Hematopoietic multipotent progenitor cell treated with erythropoietin and hydrocortisone succinate and interleukin-3 and kit ligand, for 15 days (in vitro differentiated cells): ENCODE measurements at regions not wholly inside any gene's neighbourhood (a gene's known extent, or its start where the extent isn't known, plus 50 kb on each side); places are given as distances from the start of the nearest gene placed in this dataset.
"Not testable (repeated sequence)": the region's sequence is repeated elsewhere in the genome, so short reads cannot be mapped to it uniquely, and the experiment has no call there.

Experiments used
- DNase-seq: peaks from one replicate; pipeline ENCODE4 v3.0.0-alpha.2; 2015; ENCODE audit warnings: low spot score

DNA sequence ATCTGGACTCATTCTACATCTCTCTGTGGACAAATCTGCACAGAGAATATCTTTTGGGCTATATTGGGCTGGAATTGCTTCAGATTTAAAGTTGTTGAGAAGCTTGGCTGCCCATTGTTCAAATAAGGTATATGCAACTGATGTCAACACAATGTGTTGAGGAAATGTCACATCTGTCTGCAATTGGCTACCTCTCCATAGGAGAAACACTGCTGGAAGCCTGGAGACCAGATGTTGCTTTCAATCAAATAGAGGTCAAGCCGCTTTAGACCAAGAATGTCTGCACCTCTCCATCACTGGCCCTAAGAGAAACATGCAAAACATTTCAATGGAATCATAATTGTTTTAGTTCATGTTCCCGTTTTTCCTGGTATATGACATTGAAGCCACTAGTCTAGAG, 720.2 kb downstream of the SLC4A3 start:
- no peak for DNase-seq

DNA sequence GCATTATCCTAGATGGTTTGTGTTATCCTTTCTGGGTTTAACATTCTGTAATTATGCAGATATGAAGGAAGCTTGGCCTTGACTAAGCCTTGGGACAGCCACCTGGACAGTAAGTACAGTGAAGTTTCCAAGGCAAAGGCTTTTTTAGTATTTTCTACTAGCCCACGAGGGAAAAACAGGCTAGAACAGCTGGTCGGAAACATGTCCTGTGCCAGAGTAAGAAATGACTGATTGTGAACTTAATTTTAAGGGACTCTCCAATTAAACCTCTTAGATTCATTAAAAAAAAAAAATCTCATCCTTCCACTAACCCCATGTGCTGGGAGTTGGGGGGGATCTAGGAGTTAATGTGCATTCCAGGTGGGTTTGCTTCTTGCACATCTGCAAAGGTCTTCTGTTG, 720.8 kb downstream of the SLC4A3 start:
- DNase-seq = no peak

DNA sequence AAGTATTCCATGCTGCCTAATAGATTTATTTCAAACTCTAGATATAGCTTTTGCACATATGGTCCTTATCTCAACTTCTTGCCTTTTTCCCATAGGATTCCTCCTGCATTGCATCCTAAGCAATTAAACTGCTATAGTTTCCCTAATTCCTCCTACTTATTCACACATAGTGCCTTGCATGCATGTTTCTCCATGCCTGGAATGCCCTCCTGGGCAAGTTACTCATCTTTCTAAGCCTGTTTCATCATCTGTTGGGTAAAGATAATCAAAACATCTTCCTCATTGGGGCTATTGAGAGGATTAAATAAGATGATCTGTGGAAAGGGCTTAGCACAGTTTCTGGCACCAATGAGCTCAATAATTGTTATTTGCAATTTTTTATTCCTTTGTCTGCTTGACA, 726.5 kb downstream of the SLC4A3 start:
- DNase-seq = no peak

- DNase-seq = no peak
Observed at GRCh38 chr2:220356076-220356475, 728.6 kb downstream of the SLC4A3 start.

GRCh38 chr2:220365023-220365422, 737.6 kb downstream of the SLC4A3 start:
- DNase-seq = no peak

DNA sequence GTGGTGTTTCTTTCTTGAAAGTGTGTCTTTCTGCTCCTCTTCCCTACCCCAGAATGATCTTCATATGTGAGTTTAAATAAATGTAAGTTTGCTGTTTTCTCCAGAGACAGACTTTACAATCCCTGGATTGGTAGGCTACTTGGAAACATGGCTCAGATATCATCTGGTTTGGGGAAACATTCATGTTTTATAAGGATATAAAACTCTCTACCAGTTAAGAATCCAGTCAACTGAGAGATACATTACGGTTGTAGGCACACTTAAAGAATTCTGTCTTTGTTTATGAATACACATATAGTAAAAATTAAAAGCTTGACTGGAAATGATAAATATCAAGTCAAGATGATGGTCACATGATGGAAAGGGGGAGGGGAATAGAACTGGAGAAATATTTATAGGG, 739.3 kb downstream of the SLC4A3 start:
- no peak for DNase-seq

GRCh38 chr2:220370764-220371163, 743.3 kb downstream of the SLC4A3 start:
- DNase-seq = no peak

GRCh38 chr2:220371211-220371610, 743.8 kb downstream of the SLC4A3 start:
- no peak for DNase-seq

DNA sequence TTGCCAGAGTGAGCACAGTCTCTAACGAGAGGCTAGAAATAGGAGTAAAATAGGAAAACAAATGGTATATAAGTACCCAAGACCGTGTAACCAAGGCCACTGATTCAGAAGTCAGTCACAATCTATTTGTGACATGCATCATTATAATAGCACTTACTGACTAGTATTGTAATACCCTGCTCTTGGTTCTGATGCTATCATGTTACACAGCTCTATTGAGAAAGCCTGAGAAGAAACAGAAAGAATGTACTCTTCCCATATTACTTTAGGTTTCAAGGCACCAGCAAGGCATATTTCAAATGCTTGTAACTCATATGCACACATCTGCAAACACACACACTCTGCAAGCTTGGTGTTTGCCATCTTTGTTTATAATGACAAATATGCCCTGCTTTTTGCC, 746.4 kb downstream of the SLC4A3 start:
- DNase-seq = no peak

DNA sequence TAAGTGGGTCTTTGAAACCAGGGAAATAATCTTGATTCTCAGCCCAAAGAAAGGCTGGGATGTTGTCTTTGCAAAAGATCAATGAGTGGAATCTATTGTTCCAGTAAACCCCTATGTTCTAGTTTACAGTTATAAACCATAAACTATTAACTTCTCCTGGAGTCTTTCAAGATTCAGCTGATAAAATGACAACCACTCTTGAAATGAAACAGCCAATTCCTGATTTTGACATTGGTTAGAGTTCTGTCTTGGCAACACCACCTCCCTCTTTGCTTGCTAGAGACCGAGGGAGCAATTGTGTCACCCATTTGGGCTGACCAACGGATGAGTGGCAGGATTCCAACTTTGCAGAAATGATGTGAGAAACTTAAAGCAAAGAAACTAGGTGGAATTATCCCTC, 746.9 kb downstream of the SLC4A3 start:
- no peak for DNase-seq

- no peak for DNase-seq
Observed at GRCh38 chr2:220377482-220378155, 750.2 kb downstream of the SLC4A3 start.

GRCh38 chr2:220387758-220388157, 760.3 kb downstream of the SLC4A3 start:
- DNase-seq = not testable (repeated sequence)

DNA sequence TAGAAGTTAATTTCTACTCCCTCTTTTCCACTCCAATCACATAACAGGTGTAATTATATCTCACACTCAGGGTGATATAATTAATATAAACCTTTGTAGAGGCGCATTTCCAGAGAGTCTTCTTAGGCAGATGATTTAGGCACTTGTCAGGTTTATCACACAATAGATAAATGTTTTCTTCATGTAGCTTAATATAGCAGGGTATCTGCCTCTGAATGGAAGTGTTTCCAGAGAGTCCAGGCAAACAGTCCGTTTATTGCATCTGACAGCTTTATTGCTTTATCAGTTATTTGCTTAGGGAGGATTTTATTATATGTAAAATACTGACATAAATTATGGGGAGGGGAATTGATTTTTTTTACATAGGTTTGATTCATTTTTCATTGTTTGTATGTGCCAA, 766.3 kb downstream of the SLC4A3 start:
- no peak for DNase-seq

DNA sequence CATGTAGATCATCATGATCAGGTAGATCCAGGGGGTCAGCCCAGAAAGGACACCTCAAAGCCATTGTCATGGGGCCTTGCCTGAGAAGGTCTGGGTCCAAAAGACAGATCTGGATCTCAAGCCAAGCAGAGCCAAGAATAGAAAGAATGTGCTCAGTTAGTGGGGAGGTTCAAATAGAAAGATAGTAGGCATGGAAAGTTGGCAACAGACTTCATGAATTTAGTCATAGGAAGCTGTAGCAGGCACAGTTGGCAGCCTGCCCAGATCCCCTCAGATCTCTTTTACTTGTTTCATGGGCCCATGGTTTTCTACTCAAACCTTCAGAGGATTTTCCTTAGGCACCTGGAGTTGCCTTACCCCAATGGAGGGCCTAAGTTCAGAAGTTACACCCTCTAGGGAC, 767.0 kb downstream of the SLC4A3 start:
- DNase-seq = no peak

- DNase-seq = no peak
Observed at GRCh38 chr2:220396287-220396686, 768.9 kb downstream of the SLC4A3 start.

GRCh38 chr2:220410296-220410695, 782.9 kb downstream of the SLC4A3 start:
- DNase-seq = no peak

GRCh38 chr2:220417503-220417902, 790.1 kb downstream of the SLC4A3 start:
- DNase-seq = no peak

- DNase-seq = no peak
Observed at GRCh38 chr2:220419647-220420046, 792.2 kb downstream of the SLC4A3 start.

GRCh38 chr2:220420820-220421219, 793.4 kb downstream of the SLC4A3 start:
- no peak for DNase-seq

- DNase-seq = no peak
Observed at GRCh38 chr2:220422676-220423075, 795.2 kb downstream of the SLC4A3 start.

GRCh38 chr2:220424561-220424960, 797.1 kb downstream of the SLC4A3 start:
- no peak for DNase-seq

DNA sequence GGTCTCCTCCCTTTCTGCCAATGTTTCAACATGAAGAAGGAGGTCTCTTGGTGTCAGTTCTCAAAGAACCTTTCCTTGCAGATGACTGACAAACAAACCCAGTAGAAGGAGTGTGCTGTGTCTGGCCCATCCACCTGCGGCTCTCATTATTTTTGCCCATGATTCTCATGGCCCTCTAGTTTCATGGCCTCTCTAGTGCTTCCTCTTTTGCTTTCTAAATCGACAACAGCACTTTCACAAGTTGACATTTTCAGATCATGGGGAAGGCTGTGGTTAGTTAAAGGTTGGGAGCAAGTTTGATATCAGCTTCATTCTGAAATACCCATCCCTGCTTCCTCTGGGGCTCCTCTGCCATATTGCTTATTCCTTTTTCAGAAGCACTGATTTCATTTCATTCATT, 805.2 kb downstream of the SLC4A3 start:
- no peak for DNase-seq

- no peak for DNase-seq
Observed at GRCh38 chr2:220433131-220433530, 805.7 kb downstream of the SLC4A3 start.

DNA sequence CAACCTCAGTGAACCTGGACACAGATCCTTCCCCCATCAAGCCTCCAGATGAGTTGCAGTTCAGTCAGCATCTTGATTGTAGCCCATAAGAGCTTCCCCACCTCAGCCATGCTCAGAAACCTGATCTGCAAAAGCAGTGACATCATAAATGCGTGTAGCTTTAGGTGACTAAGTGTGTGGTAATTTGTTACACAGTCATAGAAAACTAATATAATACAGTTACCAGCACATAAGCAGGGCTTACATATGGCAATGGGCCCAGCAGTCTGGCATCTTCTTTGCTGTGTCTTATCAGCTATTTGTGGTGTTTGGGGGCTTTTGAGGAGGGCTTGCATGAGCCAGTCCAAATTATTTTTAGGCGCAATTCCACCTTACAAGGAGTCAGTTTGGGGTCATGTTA, 807.0 kb downstream of the SLC4A3 start:
- no peak for DNase-seq

DNA sequence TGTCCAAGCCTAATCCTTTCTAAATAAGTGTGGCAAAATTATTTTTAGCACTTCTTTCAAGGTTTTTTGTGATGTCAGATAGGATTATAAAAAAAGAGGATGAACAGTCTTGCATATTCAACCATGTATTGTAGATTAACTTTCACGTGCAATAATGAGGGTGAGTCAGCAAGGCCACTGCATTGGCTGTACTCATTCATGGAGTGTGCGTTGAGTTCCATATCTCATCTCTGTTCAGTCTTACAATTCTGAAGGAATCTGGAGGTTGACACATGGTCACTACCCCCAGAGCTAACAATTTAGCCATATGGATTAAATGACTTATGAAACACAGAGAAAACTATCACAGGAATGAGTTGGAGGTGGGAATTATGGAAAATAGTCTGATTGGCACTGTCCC, 810.5 kb downstream of the SLC4A3 start:
- DNase-seq = no peak
